GM19395 (cell line): ENCODE measurements at regions not wholly inside any gene's neighbourhood (a gene's known extent, or its start where the extent isn't known, plus 50 kb on each side); places are given as distances from the start of the nearest gene placed in this dataset.

Experiments used
- ATAC-seq: cut with Tn5 transposase; IDR thresholded peaks from one replicate; pipeline ENCODE4 v1.9.1; 2021; ENCODE audit warnings: mild to moderate bottlenecking, moderate library complexity; ENCODE audit not compliant: unreplicated experiment

DNA sequence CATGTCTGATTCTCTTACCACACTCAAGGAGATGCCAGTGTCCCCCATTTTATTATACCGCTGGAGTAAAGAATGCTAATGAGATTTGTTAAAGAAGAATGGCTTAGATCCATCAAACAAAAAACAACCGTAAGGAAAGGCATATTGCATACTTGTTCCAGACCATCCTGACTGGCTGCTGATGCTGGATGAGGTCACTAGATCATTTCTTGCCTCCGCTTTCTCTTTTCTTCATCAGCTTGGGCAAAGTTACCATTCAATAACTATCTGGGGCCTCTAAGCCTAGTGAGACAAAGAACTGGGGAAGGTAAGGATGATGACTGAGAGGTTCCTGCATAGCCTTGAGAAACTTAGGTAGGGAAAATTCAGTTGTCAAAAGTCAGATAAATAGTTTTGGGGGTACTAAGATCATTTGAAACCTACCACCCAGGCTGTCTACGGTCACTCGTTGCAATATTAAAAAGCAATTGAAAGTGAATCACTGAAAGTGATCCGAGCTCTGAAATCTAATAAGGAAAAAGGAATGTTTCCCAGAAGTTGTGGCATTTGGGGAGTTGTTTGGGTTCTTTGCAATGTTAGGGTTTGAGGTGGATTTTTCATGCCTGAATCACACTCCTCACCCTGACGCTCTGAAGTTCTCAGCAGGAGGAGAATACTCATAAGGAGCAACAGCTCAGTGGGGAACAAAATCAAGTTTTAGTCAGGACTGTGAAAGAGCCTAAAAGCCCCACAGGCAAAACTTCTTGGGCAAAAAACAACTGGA, 176.8 kb downstream of the HHIPL2 start:
- no peak for ATAC-seq

DNA sequence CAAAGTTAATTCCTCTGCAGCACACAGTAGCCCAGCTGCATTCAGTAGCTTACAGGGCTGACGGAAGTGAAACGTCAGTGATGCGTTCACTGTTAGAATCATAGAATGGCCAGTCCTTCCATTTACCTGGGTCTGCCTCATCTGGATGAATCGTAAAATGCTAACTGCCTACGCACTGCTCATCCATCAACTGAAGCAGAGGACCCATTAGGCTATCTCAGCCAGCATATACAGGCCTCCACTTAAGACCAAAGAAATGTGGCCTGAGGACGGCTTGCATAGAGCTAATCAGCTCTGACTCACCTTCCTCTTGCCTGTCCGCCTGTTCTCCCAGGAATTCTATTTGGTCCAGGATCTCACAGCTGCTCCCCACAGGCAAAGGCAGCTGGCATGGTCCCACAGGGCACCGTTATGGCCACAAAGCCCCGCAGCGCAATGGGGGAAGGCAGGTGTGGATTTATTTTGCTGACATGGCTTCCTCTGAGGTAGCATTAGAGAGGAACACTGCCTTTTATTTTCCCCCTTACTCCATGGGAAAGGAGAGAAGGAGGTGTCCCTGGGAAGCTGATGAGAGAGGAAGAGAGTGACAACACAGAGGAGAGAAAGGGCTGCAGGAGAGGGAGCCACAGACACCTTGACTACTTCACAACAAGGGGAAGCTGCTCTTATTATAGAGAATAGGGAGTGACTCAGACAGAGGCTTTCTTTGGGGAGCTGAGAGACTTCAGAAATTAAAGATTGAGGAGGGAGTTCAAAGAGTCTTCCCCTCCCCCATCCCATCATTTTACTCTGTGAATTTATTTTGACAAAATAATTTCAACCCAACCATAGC, 177.6 kb downstream of the HHIPL2 start:
- ATAC-seq: no peak

DNA sequence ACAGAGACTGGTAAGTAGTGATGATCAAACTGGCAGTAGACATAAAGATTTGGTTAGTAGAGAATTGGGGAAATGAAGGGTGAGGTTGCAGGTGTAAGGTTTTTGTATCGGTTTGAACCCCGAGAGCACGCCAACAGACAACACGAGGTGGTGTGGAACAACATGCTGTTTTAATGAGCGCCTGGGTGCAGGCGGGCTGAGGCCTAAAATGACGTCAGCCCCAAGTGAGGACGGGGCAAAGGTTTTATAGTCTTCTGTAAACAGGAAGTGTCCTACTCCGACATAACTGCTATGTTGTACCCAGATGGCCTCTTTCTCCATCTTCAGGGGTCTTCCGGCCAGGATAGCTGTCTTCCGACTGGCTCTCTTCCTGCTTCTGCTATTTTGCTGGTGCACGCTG, 178.8 kb downstream of the HHIPL2 start:
- ATAC-seq: no peak

DNA sequence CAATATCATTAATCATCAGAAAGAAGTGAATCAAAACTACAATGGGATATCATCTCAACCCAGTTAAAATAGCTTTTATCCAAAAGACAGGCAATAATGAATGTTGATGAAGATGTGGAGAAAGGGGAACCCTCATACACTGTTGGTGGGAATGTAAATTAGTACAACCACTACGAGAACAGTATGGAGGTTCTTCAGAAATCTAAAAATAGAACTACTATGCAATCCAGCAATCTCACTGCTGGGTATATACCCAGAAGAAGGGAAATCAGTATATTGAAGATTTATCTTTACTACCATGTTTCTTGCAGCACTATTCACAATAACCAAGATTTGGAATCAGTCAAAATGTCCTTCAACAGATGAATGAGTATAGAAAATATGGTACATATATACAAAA, 189.8 kb downstream of the HHIPL2 start:
- no peak for ATAC-seq

DNA sequence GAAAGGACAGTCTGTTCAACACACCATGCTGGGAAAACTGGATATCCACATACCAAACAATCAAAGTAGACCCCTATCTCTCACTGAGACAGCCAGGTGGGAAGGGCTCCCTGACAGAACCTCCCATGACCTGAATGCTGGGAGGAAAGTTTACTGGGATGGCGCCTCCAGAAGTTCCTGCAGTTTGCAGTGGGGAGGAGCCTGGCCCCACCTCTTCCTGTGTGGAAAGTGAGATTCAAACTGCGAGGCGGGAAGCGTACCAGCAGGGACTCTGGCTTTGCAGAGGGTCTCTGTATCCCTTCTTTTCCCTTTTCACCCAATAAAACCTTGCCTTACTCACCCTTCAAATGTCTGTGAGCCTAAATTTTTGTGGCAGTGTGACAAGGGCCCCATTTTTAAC, 190.7 kb downstream of the HHIPL2 start:
- ATAC-seq: no peak

DNA sequence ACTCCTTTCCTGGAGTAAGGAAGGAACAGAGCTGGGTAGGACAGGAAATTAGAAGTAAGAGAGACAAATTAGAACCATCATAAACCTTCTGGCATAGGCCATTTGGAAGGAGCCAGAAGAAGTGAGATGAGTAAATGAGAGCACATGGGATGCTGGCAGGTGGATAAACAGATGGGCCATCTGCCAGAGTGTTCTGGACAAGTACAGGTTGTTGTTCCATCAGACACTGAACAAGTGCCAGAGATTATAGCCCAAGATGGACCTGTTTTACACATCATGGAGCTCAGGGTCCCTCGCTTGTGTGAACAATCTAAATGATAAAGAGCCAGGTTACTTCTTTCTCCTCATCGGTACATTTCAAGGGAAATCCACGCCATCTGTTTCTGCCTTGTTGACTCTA, 200.3 kb downstream of the HHIPL2 start:
- no peak for ATAC-seq

DNA sequence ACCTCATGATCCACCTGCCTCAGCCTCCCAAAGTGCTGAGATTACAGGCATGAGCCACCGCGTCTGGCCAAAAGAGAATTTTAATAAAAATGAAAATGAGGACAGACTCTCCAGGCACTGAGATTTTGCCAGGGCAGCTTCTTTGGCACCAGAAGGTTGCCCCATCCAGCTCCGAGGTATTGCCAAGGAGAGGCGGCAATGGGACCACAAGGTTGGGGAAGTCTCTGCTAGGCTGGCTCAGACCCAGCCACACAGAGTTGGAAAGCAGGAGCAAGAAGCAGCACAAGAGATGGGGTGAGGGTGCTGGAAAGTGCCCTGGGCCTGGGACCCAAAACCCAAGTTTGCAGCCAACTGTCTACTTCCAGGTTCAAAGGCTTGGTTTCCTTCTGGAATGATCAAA, 200.9 kb downstream of the HHIPL2 start:
- ATAC-seq: no peak

DNA sequence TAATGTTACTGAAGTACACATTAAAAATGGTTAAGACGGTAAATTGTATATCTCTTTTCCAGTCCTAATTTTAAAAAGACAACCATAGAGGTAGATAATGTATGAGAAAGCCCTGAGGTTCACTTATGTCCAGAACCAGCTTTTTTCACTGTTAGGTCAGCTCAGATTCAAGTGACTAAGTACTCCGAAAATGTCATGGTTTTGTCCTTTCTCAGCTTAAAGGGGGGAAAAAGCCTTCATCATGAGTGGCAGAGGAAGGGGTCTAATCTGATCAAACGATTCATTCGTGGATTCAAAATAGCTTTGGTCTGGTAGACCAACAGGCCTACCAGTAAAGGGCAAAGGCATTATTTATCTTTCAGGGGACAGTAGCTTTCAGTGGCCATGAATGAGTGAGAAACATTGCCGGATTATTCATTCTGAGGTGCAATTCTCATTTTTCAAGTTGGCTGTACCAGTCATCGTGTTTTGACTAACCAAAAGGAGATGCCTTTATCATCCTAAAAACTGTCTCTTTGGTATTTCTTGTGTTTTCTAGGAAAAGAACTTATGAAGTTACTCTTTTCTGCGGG, 208.4 kb downstream of the HHIPL2 start:
- no peak for ATAC-seq

DNA sequence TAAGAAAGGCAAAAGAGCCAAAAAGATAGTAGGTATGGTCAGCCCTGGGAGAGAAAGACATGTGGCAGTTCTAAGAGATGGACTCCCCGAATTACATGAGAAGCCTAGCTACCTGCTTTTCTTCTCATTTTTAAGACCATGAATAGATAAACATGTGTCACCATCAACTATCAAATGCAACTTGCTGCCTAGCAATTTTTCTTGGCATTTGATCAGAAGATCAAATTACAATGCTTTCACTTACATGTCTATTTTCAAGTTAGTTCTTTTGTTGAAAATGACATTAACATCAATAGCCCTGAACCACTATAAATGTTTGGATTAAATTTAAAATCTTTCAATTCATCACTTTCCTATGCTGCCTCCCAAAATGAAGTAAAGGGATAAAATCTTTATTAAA, 212.3 kb downstream of the HHIPL2 start:
- no peak for ATAC-seq

DNA sequence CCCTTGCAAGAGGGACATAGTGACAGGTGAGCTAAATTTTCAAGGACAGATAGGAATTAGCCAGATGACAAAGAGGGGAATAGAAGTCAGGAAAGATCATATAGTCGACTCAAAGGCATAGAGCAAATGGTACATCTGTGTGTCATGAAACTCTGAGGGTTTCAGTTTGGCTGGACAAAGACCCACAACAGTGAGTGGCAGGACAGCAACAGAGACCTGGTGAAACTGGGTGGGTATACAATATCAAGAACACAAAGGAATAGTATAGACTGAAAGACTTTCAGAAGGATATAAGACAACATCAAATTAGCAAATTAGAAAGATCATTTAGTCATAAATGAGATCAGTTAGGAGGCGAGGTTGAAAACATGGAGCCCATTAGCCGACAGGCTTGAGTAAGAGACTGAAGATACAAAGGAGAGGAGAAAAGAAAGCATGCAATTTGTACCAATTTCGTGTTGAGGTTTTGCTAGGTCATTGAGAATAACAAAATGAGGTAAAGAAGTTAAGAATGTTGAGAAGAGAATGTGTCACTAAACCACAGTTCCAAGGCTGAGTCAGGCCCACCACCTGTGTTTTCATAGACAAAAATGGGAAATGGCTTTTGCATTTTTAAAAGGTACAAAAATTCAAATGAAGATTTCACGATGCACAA, 213.8 kb downstream of the HHIPL2 start:
- ATAC-seq: no peak

DNA sequence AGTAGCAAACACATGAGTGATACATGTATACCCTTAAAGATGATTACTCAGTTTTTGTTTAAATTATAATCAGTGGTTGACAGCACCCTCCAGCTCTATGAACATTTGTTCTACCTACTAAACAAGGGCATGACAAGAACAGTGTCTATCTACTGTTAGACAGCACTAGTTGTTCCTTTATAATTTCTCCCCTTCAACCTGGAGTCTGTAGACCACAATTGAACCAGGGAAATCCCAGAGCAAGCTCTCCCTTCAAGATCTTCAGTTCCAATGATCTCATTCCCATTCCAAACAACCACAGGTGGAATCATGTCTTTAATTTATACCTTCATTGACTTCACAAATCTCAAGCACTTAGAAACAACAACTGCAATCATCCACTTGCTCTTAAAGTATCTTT, 216.1 kb downstream of the HHIPL2 start:
- no peak for ATAC-seq

DNA sequence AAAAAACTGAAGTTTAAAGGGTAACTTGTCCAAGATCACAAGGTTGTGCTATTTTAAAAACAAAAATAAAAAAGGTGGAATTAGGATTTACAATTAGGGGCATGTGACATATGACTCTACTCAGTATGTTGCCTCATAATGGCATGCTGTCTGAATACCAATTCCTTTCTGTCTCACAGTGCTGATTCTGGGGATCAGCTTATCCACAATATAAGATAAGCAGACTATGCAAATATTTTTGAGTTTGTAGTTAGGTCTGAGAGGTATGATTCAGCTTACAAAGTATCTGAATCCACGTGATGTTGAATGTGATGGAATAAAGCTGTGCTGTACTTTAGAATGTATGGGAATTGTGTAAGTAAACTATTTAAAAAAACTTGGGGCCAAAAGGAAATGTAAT, 216.6 kb downstream of the HHIPL2 start:
- ATAC-seq: no peak

DNA sequence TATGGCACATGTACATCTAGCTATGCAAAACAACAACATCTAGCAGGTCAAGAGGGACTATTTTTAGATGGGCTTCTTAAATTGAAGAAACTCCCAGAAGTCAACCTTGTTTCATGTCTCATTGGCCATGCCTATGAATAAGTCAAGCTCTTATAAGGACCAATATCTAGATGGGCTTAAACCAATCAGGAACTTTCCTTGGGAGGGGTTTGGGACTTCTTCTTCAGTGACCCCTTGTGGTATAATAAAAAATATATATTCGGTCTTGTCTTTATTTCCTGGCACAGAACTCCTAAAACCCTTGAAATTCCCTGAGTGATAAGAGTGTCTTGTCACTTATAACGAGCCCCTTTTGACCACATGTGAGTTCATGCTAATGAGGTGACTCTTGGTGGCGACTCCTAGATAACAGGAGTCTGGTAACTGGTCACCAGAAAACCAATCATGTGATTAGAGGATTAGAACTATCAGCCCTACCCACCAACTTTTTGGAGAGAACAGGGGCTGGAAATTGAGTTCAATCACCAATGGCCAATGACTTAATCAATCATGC, 218.3 kb downstream of the HHIPL2 start:
- ATAC-seq: no peak

DNA sequence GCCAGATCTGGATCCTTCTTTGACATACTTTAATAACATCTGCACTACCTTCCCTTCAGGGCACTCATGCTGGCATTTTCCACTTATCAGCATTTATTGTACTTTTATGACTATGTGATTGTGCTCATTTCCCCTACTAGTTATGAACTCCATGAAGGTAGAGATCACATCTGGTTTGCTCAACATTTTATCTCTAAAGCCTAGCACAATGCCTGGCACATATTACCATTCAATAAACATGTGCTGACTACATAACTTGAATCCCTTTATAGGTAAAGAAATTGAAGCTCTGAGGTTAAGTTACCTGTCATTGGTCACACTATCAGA, 221.2 kb downstream of the HHIPL2 start:
- no peak for ATAC-seq

DNA sequence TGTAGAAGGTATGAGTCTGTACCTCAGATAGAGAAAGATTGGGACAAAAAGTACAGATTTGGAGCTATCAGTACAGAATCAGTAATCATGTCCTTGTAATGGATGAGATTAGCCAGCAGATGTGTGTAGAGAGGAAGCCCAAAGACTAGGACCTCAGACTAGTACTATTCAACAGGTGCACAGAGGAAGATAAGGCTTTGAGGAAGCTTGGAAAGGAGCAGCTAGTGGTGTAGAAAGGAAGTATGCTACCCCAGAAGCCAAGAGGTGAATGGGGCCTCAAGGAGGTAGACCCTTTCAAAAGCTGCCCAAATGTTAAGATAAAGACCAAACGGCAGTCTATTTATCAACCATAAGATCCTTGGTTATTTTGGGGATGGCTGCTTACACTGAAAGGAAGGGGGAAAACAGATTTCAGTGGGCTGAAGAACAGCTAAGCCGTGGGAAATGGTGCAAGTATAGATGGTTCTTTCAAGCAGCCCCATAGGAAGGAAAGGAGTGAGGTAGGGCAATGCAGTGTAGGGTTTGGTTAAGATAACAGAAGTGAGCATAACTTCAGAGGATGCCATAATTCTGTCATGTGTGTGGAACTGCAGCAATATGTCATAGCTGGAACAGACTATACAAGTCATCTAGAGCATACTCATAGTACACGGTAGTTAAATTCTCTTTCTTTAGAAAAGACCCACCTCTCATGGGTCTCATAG, 221.7 kb downstream of the HHIPL2 start:
- no peak for ATAC-seq

DNA sequence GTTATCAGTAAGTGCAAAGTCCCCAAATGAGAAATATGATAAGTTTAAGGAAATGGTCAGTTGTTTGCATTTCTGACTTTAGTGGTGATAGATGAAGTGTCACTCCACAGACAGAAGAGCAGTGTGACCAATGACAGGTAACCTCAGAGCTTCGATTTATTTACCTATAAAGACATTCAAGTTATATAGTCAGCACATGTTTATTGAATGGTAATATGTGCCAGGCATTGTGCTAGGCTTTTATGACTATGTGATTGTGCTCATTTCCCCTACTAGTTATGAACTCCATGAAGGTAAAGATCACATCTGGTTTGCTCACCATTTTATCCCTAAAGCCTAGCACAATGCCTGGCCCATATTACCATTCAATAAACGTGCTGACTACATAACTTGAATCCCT, 222.4 kb downstream of the HHIPL2 start:
- ATAC-seq: no peak

DNA sequence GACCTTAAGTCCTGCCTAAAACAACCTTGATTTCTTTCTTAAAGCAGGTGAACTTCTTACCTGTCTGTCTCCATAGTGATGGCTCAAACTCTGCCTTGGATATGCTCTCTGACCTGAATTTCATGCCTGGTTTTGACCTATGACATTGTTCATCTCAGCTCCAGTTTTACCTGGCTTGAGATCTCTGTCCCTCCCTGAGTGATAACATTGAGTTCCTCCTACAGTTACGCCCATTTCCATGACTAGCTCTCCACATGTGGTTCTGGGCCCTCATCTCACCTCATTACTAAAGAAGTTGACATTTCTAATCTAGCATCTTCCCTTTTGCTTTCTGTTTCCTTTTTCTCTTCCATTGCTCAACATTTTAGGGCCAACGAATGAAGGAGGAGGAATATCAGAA, 233.1 kb downstream of the HHIPL2 start:
- ATAC-seq: no peak

DNA sequence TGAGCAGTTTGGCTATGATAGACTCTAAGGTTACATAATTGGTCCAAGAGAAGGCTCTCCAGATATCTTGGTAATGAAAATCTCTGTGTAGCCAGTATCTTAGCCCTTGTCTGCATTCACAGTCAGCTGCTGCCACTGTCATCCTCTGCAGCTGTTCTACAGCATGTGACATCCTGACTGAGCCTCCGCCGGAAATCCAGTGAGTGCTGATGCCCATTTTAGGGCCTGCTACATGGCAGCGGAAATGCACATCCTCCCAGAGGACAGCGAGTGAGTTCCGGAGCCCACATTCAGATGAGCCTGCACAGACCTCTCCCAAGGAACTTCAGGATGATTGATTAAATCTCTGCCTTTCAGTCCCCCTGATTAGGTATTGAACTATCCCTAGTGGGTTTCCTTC, 237.1 kb downstream of the HHIPL2 start:
- no peak for ATAC-seq

DNA sequence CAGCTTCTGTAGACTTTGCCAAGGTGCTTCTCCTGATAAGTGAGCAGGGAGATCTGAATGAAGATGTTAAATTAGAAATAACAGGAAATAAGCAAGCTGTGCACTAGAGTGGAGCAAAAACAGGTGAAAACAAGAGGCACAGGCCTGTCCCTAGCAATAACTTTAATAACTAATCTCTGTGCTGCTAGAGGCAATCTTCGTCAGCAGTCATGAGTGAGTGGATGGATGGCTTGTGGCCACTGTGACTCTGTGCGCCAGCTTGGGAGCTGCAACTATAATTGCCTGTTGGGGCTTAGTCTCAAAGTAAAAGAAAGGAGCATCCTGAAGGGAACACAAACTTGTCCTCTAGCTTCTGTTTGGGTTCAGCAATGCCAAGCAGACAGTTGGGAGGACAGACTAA, 240.3 kb downstream of the HHIPL2 start:
- ATAC-seq: no peak

DNA sequence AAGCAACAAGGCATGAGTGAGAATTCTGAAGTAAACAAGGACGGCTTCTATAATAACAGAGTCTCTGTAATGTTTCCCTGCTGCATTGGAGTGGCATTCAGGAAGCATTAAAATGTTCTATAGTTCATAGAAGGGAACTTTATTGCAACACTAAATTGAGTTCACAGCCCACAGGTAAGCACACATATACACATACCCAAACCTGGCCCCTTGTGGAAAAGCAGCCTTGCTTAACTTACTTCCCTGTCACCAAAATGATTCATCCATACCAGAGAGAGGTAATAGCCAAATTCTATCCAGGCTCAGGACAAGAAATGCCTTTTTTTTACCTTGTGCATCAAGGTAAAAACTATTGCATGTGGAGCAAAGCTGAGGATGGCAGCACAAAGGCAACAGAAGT, 241.4 kb downstream of the HHIPL2 start:
- ATAC-seq: no peak

DNA sequence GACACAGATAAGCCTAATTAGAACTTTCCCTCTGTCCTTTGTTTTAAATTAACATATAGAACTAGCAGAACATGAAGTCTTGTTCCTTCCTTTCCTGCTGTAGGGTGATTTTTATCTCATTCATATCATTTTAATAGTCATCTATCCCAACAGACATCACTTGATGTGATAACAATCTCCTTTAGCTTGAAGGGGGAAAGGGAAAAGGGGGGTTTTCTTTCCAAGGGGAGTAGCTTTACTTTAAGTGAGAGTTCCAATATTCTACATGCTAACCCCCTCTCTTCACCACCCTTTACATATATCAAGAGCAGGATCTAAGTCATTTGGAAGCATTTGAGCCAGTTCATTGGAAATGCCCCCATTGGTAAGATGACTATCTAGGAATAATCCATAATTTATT, 241.9 kb downstream of the HHIPL2 start:
- no peak for ATAC-seq
